Ovary (tissue), 7 donors: ENCODE measurements at regions not wholly inside any gene's neighbourhood (a gene's known extent, or its start where the extent isn't known, plus 50 kb on each side); places are given as distances from the start of the nearest gene placed in this dataset.

Experiments used
- DNase-seq, 5 donors: peaks; one replicate each; pipeline ENCODE4 v3.0.0-alpha.2; 2019 to 2020
- H3K27ac ChIP-seq, 2 donors: fragments of 200-600 bp; one replicate each; pipeline versions ENCODE4 v1.5.1 to v1.8.0; 2019 to 2022
- H3K27me3 ChIP-seq: fragments of 200-600 bp; one replicate; pipeline ENCODE4 v1.8.0; 2022
- H3K36me3 ChIP-seq: fragments of 200-600 bp; sonication (generic); one replicate; pipeline ENCODE4 v1.5.1; 2019
- H3K4me1 ChIP-seq: one replicate; pipeline ENCODE4 v1.8.1; 2013; ENCODE audit warnings: mild to moderate bottlenecking, moderate library complexity; ENCODE audit not compliant: insufficient read depth
- H3K4me3 ChIP-seq: fragments of 200-600 bp; sonication (generic); one replicate; pipeline ENCODE4 v1.5.1; 2017
- H3K9me3 ChIP-seq, 2 donors: fragments of 200-600 bp in 1 of 2; sonication (generic) in 1 of 2; one replicate each; pipeline versions ENCODE4 v1.5.1 to v1.8.1; 2013 to 2019; ENCODE audit warnings: mild to moderate bottlenecking in 1 of 2, moderate library complexity in 1 of 2
- CTCF ChIP-seq, 3 donors: fragments of 450-650 bp in 2 of 3; fragments of 200-600 bp in 1 of 3; IDR thresholded peaks; one replicate each; pipeline versions ENCODE4 v1.5.1 to v1.8.0; 2016 to 2022; ENCODE audit warnings: antibody characterized with exemption in 3 of 3, mild to moderate bottlenecking in 1 of 3
- EP300 ChIP-seq: sonication (generic); formaldehyde crosslinking; IDR thresholded peaks from one replicate; pipeline ENCODE4 v1.6.1; 2017; ENCODE audit warnings: antibody characterized with exemption
- POLR2A ChIP-seq: fragments of 450-650 bp; IDR thresholded peaks from one replicate; pipeline ENCODE4 v1.6.1; 2017; ENCODE audit warnings: antibody characterized with exemption, mild to moderate bottlenecking, moderate library complexity
- WGBS, 3 donors: extraction: QIAGEN DNeasy Blood & Tissue Kit in 1 of 3; methylation state at CpG; one replicate each; pipeline versions ENCODE4 v1.1.5 to v1.1.7; 2013 to 2017; 5-methylcytosine and 5-hydroxymethylcytosine counted together
- intact Hi-C, 4 donors: fragments of 100-400 bp; cut with DNase I; formaldehyde crosslinking; loops; one replicate each; pipeline versions ENCODE4 v1.11.0 to v1.15.1; 2022 to 2023
- donor health status: DM: no; HTN: no; CAD: no; lungs with moderate emphysema.
- donor health status: DM: no; HTN: no; CAD: no.
- donor health status: Bipolar disorder and iron deficiency.
- donor health status: DM: no; HTN: no; CAD: no.
- donor health status: DM: yes; HTN: yes; CAD: no.

GRCh38 chr13:80921971-80922370 is 581.0 kb upstream of the SPRY2 start:
- 88 to 91% (median 90%) methylated on average over 2 of the region's 2 CpGs for WGBS, 3 donors
- Histone ChIP-seq H3K4me1 (no peaks in the 10 kb centered on the region), H3K27me3 (no peaks in the 10 kb centered on the region), H3K4me3 (no peak overlapping the region), H3K9me3 (no peaks in the 10 kb centered on the region), H3K36me3 (no peaks in the 10 kb centered on the region), H3K27ac (no peak overlapping the region)
- TF ChIP-seq EP300: no peak
- TF ChIP-seq POLR2A: no peak
- no peak for TF ChIP-seq CTCF (IDR thresholded peaks at IDR 0.05)
- no peak for DNase-seq
- intact Hi-C loops: no loop called here

DNA sequence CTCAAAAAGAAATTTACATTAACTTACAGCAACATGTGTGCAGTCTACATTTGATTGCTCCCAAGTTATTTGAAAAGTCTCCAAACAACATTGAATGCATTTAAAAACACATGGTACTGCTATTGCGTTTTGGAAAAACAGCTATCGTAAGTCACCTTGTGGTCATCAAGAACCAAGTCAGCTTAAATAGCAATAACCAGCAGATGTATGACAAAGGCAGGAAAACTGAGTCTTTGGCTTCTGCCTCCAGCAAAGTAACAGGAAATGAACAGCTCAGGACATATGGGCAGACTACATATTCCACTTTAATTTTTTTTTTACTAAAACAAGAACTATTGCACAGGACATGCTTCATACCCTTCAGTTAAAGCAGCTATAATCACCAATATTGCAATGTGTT is 580.6 kb upstream of the SPRY2 start:
- no peaks in the 10 kb centered on the region for H3K4me1 ChIP-seq
- intact Hi-C loops: no loop called here
- no peak overlapping the region for H3K4me3 ChIP-seq
- H3K27ac ChIP-seq: no peak overlapping the region
- DNase-seq: no peak
- no peak for TF ChIP-seq POLR2A
- no peak for TF ChIP-seq CTCF (IDR thresholded peaks at IDR 0.05)
- TF ChIP-seq EP300: no peak
- 59 to 74% (median 66%) methylated on average over 2 of the region's 2 CpGs for WGBS, 3 donors
- H3K9me3 ChIP-seq: no peaks in the 10 kb centered on the region
- H3K36me3 ChIP-seq: no peaks in the 10 kb centered on the region
- no peaks in the 10 kb centered on the region for H3K27me3 ChIP-seq

GRCh38 chr13:80906860-80907259 is 565.9 kb upstream of the SPRY2 start:
- intact Hi-C loops: no loop called here
- Histone ChIP-seq H3K36me3 (no peaks in the 10 kb centered on the region), H3K9me3 (no peaks in the 10 kb centered on the region), H3K4me3 (no peak overlapping the region), H3K27me3 (no peaks in the 10 kb centered on the region), H3K4me1 (no peaks in the 10 kb centered on the region), H3K27ac (no peak overlapping the region)
- no peak for TF ChIP-seq POLR2A
- TF ChIP-seq EP300: no peak
- TF ChIP-seq CTCF (IDR thresholded peaks at IDR 0.05): no peak
- 71 to 84% (median 79%) methylated on average over 2 of the region's 2 CpGs for WGBS, 3 donors
- DNase-seq: no peak

- intact Hi-C loops: no loop called here
- Histone ChIP-seq H3K36me3 (no peaks in the 10 kb centered on the region), H3K27ac (no peak overlapping the region), H3K4me3 (no peak overlapping the region), H3K4me1 (no peaks in the 10 kb centered on the region), H3K9me3 (no peaks in the 10 kb centered on the region), H3K27me3 (no peaks in the 10 kb centered on the region)
- WGBS, 3 donors: 18 to 36% (median 24%) methylated on average over 1 of the region's 1 CpG
- DNase-seq: no peak
- TF ChIP-seq POLR2A (no peak), EP300 (no peak), CTCF (IDR thresholded peaks at IDR 0.05) (no peak)
Measured at GRCh38 chr13:80904386-80904785, 563.5 kb upstream of the SPRY2 start.

GRCh38 chr13:80903911-80904310 is 563.0 kb upstream of the SPRY2 start:
- intact Hi-C loops: no loop called here
- Histone ChIP-seq H3K9me3 (no peaks in the 10 kb centered on the region), H3K27me3 (no peaks in the 10 kb centered on the region), H3K36me3 (no peaks in the 10 kb centered on the region), H3K27ac (no peak overlapping the region), H3K4me1 (no peaks in the 10 kb centered on the region), H3K4me3 (no peak overlapping the region)
- TF ChIP-seq POLR2A: no peak
- TF ChIP-seq CTCF (IDR thresholded peaks at IDR 0.05): no peak
- TF ChIP-seq EP300: no peak
- no peak for DNase-seq
